Sigmoid colon (tissue), 4 donors: ENCODE measurements at regions not wholly inside any gene's neighbourhood (a gene's known extent, or its start where the extent isn't known, plus 50 kb on each side); places are given as distances from the start of the nearest gene placed in this dataset.

Experiments used
- CTCF ChIP-seq, 4 experiments: fragments of 450-650 bp in 3 of 4; fragments of 200-600 bp in 1 of 4; IDR thresholded peaks; one replicate each; pipeline ENCODE4 v1.5.1; 2016 to 2019; ENCODE audit warnings: antibody characterized with exemption in 4 of 4, mild to moderate bottlenecking in 3 of 4, moderate library complexity in 2 of 4
- EP300 ChIP-seq, 4 donors: sonication (generic); formaldehyde crosslinking; IDR thresholded peaks; one replicate each; pipeline ENCODE4 v1.6.1; 2017; ENCODE audit warnings: antibody characterized with exemption in 4 of 4
- POLR2A ChIP-seq, 2 donors: fragments of 450-650 bp; IDR thresholded peaks; one replicate each; pipeline ENCODE4 v1.6.1; 2016; ENCODE audit warnings: antibody characterized with exemption in 2 of 2, mild to moderate bottlenecking in 2 of 2, moderate library complexity in 2 of 2
- POLR2AphosphoS5 ChIP-seq, 4 donors: sonication (generic); formaldehyde crosslinking; IDR thresholded peaks; one replicate each; pipeline ENCODE4 v1.6.1; 2017; ENCODE audit warnings: antibody characterized with exemption in 4 of 4

- no peak for TF ChIP-seq POLR2A (IDR thresholded peaks at IDR 0.05)
- TF ChIP-seq CTCF (IDR thresholded peaks at IDR 0.05), result no peak
- TF ChIP-seq POLR2AphosphoS5 (IDR thresholded peaks at IDR 0.05), result no peak
- no peak for TF ChIP-seq EP300 (IDR thresholded peaks at IDR 0.05)
Measured at GRCh38 chr22:27573280-27574001, 228.1 kb downstream of the MN1 start.
